Activated naive CD8-positive, alpha-beta T cell treated with anti-CD3 and anti-CD28 coated beads, Interleukin-2, amount 50 U/mL, for 16 hours (primary cell): ENCODE measurements at regions not wholly inside any gene's neighbourhood (a gene's known extent, or its start where the extent isn't known, plus 50 kb on each side); places are given as distances from the start of the nearest gene placed in this dataset.
"Not testable (repeated sequence)": the region's sequence is repeated elsewhere in the genome, so short reads cannot be mapped to it uniquely, and the experiment has no call there.

Experiments used
- DNase-seq: peaks from one replicate; pipeline ENCODE4 v3.0.0-alpha.2; 2020; ENCODE audit warnings: low read depth, low spot score

DNA sequence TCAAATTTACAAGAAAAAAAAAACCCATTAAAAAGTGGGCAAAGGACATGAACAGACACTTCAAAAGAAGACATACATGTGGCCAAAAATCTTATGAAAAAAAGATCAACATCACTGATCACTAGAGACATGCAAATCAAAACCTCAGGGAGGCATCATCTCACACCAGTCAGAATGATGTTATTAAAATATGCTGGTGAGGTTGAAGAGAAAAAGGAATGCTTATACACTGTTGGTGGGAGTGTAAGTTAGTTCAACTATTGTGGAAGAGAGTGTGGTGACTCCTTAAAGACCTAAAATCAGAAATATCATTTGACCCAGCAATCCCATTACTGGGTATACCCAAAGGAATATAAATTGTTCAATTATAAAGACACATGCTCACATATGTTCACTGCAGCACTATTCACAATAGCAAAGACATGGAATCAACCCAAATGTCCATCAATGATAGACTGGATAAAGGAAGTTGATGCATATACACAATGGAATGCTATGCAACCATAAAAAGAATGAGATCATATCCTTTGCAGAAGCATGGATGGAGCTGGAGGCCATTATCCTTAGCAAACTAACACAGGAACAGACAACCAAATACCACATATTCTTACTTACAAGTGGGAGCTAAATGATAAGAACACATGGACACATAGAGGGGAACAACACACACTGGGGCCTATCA, 100.3 kb upstream of the GALNT15 start:
- DNase-seq: not testable (repeated sequence)

DNA sequence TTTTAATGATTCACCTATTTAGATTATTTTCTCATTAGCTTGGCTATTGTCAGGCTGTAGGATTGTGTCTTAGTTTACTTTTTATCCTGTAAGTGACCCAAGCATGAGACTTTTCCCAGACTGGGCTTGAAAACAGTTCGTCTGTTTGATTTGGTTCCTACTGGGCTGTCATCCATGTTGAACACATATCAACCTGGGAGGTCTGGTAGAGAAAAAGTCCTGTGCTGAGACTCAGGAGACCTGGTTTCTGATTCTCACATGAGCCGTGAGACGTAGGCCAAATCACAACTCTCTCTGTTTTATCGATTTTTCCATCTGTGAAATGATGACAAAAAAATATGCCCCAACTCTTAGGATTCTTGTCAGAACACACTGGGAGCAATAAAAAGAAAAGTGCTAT, 98.8 kb upstream of the GALNT15 start:
- DNase-seq: no peak

DNA sequence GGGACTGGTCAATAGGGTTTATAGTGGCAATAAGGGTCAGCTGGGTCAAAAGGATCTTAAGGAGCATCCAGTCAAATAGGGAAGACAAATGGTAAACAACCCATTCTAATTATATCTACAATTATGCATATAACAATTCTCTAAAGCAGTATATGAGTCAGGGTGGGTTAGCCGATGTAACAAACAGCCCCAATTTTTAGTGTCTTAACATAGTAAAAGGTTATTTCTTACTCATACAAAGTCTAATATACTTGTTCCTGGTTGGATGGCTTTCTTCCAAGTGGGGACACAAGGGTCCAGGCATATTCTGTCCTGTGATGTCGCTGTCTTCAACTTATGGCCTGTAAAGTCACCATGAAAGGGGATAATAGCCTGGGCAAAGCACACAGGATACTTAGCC, 97.9 kb upstream of the GALNT15 start:
- DNase-seq: no peak

DNA sequence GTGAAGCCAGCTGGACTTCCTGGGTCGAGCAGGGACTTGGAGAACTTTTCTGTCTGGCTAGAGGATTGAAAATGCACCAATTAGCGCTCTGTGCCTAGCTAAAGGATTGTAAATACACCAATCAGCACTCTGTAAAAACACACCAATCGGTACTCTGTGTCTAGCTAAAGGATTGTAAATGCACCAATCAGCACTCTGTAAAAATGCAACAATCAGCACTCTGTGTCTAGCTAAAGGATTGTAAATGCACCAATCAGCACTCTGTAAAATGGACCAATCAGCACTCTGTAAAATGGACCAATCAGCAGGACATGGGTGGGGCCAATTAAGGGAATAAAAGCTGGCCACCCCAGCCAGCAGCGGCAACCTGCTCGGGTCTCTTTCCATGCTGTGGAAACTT, 97.3 kb upstream of the GALNT15 start:
- not testable (repeated sequence) for DNase-seq

DNA sequence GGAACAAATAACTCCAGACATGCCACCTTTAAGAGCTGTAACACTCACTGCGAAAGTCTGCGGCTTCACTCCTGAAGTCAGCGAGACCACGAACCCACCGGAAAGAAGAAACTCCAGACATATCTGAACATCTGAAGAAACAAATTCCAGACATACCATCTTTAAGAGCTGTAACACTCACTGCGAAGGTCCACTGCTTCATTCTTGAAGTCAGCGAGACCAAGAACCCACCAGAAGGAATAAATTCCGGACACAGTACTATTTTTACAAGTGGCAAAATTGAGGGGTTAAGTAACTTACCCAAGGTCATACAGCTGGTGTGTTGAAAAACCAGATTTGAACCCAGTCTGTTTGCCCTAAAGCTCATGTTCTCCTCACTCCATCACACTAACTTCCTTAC, 96.8 kb upstream of the GALNT15 start:
- not testable (repeated sequence) for DNase-seq

DNA sequence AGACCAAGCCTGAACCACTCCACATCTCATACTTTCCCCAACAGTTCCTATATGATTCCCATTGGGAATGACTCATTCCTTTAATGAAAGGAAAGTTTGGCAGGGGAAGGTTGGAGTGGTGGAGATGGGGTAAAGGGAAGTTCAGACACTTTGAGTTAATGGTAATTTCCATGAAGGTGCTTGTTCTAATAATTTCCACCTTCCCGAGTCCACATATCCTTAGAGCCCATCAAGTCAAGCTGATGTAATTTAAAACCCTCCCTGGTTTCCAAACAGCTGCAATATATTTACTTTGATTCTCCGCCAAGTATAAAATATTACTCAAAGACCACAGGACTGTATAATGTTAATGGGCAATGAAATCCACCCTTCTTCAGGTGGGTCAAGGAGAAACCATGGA, 95.0 kb upstream of the GALNT15 start:
- no peak for DNase-seq

DNA sequence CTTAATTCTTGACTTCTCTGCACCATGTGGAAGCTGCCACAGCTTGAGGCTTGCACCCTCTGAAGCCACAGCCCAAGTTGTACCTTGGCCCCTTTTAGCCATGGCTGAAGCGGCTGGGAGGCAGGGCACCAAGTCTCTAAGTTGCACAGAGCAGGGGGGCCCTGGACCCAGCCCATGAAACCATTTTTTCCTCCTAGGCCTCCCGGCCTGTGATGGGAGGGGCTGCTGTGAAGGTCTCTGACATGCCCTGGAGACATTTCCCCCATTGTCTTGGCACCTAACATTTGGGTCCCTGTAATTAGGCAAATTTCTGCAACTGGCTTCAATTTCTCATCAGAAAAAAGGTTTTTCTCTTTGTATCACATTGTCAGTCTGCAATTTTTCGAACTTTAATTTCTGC, 92.8 kb upstream of the GALNT15 start:
- DNase-seq: no peak

DNA sequence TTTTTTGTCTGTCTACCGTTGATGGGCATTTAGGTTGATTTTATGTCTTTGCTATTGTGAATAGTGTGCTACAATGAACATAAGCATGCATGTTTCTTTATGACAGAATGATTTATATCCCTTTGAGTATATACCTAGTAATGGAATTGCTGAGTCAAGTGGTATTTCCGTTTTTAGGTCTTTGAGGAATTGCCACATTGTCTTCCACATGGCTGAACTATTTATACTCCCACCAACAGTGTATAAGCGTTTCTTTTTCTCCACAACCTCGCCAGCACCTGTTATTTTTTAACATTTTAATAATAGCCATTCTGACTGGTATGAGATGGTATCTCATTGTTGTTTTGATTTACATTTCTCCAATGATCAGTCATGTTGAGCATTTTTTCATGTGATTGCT, 89.6 kb upstream of the GALNT15 start:
- DNase-seq: no peak

DNA sequence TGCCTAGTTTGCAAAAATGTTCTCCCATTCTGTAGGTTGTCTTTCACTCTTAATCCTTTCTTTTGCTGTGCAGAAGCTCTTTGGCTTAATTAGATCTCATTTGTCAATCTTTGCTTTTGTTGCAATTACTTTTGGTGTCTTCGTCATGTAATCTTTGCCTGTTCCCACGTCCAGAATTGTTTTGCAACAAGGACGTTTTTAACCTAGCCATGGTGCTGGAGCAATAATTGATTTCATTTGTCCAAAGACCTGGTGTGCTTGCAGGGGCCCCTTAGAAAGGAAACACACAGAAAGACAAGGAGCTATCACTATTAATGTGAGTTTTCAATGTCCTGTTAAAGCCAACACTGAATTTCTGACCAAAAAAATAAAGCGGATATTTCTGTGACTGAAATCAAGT, 89.1 kb upstream of the GALNT15 start:
- DNase-seq: no peak

DNA sequence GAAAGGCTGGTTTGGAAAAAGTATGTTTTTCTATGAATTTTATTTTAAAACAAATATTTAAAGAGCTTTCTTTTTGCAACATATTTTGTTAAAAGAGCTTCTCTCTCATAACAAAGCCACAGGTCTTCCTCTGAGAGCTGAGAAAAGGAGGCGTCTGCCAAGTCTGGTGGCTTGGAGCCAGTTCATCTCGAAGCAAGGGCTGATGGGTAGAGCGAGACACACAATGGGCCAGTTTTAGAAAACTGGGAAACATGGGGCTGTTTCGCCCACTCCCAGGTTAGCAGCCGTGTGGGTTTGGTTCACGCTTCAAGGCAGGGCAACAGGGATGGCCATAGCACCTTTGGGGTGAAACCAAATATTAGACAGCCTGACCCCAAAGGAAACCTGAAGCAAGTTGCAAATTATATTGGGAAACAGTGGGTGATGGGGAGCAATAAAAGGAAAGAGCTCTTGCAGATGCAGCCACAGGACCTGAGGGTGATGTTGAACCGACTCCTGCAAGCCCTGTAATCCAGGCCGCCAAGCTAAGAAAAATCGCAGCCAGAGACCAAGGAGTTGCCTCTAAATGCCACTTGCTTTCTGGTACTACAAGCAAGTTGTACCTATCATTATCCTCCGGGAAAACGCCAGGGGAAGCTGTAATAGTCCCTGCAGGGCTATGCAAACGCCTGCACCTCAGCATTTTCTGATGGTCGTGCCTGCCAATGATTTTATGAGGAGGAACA, 88.4 kb upstream of the GALNT15 start:
- no peak for DNase-seq

DNA sequence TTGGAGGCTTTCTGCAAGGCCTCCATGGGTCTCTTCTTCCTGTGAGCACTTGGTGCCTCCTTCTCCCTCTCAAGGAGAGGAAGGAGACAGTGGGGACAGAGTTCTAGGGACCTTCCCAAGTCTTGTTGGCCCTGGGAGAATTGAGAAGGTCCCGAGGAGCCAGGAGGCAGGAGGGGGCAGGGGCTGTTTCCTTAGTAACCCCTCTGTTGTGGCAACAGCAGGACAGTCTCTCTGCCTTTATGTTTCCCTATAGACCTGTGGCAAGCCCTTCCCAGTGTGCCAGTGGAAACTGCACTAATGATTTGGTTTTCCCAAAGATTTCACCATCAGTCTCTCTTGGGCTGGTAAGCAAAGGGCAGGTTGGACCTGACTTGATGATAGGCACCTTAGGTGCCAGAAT, 87.8 kb upstream of the GALNT15 start:
- no peak for DNase-seq

DNA sequence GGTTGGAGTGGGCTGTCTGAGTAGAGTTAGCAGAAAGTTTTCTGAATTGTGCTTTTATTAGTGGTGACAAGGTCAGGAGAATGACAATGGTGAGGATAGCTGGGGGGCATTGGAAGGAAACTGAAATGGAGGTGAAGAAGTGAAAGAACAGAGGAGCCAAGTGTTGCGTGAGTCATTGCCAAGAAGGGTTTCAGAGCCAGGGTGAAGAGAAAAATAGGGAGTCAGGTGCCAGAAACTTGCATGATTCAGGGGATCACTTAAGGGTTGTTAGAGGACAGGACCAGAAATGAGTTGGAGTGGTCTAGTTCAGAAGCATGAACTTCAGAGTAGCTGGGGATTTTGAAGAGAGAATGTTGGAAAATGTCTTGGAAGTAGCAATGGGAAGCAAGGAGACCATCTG, 86.0 kb upstream of the GALNT15 start:
- no peak for DNase-seq

DNA sequence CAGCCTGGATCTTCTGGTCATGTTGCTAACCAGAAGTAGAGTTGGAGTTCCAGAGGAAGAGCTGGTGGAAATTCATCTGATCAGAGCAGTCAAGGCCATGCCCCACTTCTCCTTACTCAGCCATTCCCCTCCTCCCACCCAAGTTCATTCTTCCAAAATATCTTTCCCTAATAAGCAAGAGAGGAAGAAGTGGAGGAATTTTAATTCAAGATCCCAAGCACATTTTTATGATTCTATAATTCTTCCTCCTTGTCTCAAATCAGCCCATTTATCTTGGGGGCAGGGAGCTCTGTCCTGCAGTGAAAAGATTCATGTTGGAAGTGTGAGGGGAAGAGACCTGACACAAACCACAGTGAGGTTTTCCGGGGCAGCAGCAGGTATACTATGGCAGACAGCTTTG, 85.0 kb upstream of the GALNT15 start:
- no peak for DNase-seq

DNA sequence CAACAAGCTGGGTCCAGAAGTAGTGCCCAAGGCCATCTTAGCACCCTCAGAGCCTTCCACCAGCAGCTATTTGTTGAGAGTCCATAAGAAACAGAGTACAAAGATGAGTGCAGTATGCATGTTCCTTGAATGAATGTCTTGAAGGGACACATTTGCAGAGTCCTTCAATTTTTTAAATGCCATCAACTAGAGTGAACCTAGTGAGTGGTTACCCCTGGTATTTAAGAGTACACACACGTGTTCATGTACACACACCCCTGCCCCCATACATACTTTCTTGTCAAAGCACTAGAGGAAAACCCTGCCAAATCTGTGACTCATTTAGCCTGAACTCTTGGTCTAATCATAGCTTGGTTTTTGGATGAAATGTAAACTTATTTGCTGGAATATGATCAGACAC, 84.5 kb upstream of the GALNT15 start:
- no peak for DNase-seq

DNA sequence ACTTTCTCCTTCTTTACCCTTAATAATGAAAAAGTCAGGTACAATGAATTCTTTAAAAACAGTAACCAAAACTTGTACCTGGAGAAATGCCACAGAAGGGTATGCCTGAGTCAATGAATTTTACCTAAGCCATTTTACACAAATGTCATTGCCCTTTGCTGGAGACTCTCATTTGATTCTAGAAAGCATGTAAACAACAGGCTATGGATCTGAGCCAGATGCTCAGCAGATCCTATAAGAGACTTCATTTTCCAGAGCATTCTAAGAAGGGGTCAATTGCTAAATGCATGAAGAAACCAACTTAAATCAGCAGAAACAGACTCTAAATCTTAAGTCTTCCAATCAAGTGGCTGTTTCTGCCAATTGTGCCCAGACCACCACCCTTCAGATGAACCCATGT, 83.8 kb upstream of the GALNT15 start:
- no peak for DNase-seq

DNA sequence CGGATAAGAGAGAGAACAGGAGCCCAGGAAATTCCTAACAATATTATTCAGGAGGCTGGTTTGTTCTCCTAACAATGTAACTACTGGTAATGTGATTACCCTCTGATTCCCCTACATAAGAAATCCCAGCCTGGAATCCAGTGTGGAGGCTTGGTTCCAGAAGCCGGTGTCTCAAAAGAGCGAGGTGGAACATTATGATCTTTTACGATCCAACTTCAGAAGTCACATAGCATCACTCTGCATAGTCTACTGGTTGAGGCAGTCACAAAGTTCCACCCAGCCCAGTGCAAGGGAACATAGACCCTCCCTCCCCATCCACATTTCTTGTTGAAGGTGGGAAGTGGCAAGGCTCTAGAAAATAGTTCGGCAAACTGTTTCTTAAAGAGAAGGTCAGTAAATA, 81.6 kb upstream of the GALNT15 start:
- no peak for DNase-seq

DNA sequence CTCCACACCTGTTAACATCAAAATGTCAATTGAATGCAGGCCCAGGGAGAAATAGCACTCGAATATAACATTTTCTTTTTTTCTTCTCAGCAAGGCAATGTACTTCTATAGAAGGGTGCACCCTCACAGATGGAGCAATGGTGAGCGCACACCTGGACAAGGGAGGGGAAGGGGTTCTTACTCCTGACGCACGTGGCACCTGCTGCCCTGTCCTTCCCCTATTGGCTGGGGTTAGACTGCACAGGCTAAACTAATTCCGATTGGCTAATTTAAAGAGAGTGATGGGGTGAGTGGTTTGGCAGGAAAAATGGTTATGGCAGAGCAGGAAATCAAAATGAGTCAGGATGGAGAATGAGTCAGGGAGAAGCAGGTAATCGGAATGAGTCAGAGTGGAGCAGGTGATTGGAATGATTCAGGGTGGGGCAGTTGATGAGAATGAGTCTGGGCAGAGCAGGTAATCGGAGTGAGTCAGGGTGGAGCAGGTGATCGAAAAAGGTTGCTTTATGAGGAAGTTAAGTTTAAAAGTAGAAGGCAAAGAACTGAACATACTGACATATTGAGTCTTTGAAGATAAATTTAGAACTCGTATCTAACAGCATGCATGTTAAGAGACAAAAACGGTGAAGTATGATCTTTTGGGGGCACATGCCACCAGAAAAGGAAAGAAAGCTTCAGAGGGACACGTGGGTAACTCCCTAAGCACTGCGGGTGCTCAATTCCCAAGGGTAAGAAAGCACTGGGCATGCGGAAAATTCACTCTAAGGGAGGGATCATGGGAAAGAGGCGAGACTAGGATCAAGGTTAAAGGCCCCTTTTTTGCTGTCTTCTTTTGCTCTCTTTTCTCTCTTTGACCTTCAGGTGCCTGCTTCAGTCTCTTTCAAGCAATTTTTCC, 72.9 kb upstream of the GALNT15 start:
- no peak for DNase-seq

DNA sequence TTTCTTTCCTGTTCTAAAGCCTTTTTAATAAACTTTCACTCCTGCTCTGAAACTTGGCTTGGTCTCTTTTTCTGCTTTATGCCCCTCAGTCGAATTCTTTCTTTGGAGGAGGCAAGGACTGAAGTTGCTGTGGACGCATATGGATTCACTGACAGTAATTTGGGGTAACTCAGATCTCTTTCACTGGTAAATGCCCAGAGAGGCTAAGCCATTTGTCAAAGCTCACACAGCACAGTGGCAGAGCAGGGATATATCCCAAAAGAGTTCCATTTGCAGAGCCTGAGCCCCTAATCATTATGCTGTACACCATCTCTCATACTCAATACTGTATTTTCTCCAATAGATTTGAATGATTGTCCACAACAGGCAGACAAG, 72.3 kb upstream of the GALNT15 start:
- no peak for DNase-seq

DNA sequence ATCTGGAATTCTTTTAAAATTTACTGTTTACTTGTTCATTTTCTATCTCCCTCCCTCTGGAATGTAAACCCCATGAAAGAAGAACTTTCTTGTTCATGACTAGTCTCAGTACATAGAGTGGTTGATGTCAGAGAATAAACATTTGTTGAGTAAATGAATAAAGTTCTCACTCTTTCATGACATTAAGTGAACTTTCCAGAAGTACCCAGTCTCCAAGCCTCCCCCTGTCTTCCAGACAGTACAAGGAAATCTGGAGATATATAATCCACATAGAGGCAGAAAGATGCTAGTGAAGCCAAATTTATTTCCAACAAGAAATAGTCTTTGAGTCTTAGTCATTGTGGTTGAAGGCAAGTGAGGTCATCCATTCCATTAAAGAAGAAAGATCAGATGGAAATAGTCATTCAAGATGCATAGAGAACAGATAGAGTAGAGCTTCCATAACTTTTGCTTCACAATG, 71.5 kb upstream of the GALNT15 start:
- DNase-seq: no peak

DNA sequence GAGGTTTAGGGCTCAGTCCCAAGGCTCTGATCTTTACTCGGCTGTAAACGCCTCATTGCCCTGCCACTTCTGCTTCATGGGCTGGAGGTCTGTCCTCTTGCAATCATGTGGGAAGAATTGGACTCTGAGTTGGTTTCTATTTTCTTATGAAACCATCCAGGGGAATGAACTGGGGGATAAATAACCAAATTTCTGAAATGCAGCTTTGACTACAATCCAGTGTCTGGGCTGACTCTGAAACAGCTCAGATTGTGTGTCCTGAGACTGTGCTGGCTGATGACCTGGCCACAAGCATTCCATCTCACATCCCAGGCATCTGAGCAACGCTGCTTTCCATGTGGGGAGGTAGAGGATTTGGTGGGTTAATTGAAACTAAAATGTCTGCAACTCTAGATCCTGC, 71.0 kb upstream of the GALNT15 start:
- DNase-seq: no peak

DNA sequence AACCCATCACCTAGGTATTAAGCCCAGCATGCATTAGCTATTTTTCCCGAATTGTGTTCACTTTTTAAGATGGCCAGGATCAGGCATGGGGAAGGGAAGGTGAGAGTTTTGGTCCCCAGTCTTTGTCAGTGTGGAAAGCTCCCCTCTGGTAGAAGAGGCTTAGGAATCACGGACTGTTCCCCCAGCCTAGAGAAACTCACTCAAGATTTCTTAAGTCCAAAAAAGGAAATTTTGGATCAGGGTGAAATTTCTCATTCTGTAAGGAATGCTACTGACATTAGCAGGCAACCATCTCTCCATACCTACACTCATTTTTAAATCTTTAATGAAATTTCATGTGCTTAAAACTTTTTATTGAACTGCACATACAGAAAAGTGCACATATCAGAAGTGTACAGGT, 70.3 kb upstream of the GALNT15 start:
- no peak for DNase-seq

DNA sequence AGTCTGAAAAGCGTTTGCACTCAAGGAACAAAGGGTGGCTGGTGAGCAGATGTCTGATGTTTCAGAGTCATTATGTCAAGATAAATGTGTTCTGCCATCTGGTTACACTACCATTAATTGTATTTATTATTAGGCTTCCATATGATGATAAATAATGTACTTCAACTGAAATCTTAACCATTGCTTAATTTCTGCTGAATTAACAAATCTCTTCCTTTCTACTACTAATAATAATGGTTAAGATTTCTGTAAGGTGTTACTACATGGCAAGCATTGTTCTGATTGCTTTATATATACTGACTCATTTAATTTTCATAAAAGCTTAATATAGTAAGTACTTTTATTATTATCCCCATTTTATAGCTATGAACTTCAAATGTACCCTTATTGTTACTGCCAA, 68.4 kb upstream of the GALNT15 start:
- no peak for DNase-seq

DNA sequence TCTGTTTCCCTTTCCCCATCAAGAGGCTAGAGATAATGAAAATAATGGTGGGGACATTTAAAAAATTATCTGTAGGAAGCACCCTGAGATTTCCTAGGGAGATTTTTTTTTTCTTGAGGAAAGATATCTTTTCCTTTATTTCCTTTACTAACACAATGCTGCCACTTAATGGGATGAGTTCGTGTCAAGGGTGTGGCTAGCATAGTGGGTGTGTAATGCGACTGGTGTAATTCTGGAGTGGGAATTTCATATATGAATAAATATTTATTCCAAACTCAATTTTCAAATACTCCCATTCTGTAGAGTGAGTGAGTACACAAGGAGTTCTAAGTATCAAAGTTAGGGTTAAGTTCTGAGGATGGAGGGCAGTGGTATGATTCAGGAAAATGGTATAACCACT, 66.1 kb upstream of the GALNT15 start:
- no peak for DNase-seq
